GM18498 (cell line): ENCODE measurements at regions not wholly inside any gene's neighbourhood (a gene's known extent, or its start where the extent isn't known, plus 50 kb on each side); places are given as distances from the start of the nearest gene placed in this dataset.
"Not testable (repeated sequence)": the region's sequence is repeated elsewhere in the genome, so short reads cannot be mapped to it uniquely, and the experiment has no call there.

ENCODE experiments used
- ATAC-seq: cut with Tn5 transposase; IDR thresholded peaks from one replicate; pipeline ENCODE4 v1.9.1; 2021; ENCODE audit warnings: mild to moderate bottlenecking, moderate library complexity; ENCODE audit not compliant: unreplicated experiment

DNA sequence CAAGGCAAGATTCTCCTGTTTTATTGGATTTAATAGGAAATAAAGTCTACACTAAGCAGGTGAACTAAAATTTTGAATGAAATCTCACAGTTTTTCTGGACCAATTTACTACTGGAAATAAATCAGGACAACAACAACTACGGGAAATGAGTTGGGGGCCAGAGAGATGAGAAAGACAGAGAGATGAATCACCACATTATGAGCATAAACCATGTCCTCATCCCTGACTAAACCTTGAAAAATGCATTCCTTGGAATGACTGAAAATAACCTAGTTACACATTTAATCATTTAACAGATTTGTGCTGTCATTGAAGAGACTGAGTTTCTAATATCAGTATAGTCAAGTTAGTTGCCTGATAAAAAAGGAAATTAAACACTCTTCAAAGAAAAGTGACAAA is 608.4 kb upstream of the KCND2 start:
- no peak for ATAC-seq

DNA sequence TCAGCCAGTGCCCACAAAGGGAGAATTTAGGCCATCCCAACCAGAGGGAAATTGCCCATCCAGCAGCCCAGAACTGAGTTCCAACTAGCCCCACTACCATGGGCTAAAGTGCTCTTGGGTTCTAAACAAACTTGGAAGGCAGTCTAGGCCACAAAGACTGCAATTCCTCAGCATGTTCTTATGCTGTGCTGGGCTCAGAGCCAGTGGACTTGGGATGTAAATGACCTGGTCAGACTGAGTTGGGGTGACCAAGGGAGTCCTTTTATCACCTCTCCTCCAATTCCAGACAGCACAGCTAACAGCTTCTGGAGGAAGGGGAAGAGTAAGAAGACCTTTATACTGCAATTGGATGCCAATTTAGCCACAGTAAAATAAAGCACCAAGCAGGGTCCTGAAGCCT is 607.2 kb upstream of the KCND2 start:
- ATAC-seq = no peak

DNA sequence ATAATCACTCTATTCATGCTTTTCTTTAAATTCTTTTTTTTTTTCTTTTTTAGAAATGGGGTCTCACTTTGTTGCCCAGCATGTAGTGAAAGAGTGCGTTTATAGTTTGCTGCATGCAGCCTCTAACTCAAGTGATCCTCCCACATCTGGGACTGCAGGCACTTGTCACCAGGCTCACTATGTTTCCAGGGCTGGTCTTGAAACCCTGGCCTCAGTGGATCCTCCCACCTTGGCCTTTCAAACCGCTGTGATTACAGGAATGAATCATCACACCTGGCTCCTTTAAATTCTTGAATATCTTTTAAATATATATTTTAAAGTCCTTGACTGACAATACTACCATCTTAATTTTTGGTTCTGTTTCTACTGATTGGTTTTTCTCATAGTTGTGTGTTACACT is 591.6 kb upstream of the KCND2 start:
- no peak for ATAC-seq

DNA sequence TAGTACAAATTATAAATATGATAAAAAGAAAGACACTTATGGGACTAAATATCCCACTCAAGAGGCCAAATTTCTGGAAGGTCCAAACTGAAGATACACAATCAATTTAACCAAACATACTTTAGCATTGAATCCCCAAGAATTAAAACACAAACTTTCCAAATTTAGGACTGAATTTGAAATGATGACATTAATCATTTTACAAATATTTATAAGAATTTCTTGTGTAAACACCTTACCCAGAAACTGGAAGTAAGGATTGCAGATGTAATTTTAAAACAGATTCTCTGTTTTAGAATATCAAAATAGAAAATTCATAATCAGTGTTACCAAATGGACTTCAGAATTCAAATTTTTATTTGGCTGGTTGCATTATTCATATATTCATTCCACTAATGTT is 588.2 kb upstream of the KCND2 start:
- ATAC-seq = no peak

DNA sequence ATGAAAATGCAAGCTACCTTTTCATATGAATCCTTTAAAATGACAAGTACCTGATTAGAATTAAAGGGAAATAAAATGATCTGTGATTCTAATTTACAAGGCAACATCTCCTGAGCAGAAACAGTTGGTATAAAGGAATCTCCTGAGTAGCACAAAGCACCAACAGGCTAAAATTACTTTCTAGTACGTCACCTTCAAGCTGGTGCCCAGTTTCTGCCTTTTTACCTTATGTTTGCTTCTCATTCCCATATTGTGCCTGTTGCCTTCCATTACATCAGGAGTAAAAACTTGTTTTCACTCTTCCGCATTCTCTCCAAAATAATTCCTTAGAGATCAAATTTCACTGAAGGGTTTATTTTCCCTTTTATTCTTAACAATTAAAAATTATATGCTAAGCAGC is 587.1 kb upstream of the KCND2 start:
- ATAC-seq = no peak

DNA sequence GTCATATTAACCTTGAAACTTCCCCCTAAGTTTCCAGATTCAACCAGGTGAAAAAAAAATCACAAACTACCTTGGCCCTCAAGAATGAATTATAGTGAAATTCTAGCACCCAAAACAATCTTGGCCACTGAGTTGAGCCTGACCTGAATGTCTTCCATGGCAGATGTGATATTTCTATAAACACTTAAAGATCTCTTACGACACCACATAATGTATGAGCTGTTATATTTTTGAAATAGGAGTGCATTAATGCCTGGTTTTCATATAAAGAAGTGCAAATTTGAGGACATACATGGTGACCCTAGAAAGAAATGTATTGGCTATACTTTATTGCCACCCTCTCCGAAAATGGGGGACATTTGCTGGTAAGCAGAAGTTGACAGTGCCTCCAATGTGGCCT is 584.1 kb upstream of the KCND2 start:
- ATAC-seq = no peak

DNA sequence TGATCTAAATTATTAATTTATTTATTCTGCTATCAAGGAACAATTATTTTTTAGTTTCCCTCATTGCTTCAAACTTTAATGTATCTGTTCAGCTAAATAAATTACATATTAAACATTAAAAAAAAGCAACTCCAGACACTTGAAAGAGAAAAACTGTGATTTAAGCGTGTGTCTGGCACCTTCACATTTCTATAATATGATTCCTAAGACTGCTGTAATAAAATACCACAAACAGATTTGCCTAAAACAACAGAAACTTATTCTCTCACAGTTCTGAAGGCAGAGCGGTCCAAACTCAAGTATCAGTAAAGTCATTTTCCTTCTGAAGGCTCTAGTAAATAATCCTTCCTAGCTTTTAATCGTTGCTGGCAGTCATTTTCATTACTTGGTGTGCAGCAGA is 580.4 kb upstream of the KCND2 start:
- no peak for ATAC-seq

DNA sequence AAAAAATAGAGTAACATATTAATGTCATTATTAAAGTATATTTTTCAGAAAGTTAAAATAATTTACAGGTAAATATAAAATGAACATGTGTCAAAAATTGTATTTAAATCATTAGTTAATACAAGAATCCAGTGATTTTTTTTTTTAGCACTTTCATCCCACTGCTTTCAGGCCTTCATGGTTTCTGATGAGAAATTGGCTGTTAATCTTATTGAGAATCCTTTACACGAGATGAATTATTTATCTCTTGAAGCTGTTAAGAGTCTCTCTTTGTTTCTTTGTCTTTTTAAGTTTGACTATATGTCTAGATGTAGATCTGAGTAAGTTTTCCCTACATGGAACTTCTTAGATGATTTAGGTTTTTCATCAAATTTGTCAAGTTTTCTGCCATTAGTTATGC is 578.5 kb upstream of the KCND2 start:
- ATAC-seq = no peak

DNA sequence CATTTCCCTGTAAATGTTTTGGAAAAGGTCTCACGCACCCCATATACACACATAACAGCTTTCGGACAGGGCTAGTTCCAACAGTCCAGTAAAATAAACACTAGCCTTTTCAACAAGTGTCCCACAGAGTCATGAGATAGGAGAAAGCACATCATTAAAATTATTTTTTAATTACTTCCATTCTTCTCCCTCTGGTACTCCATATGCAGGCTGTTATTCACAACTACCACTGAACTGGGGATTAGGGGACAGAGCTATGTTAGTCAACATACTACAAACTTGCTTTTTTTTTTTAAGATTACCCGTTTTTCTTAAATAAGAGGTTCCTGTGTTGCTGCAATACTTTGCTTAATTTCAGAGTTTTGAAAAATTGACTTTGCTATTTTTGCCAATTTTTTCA is 576.6 kb upstream of the KCND2 start:
- no peak for ATAC-seq

DNA sequence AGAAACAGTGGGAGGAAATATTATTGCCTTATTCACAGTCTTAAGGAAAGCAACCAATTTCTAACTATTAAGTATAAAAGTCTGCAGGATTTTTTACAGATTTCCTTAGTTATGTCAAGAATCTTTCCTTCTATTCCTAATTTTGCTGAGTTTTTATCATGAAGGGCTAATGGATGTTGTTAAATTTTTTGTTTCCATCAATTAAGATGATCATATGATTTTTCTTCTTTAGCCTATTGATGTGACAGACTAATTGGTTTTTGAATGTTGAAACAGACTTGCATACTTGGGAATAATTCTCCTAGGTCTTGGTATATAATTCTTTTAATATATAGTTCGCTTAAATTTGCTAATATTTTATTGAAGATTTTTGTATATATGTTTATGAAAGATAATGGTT is 569.1 kb upstream of the KCND2 start:
- no peak for ATAC-seq

DNA sequence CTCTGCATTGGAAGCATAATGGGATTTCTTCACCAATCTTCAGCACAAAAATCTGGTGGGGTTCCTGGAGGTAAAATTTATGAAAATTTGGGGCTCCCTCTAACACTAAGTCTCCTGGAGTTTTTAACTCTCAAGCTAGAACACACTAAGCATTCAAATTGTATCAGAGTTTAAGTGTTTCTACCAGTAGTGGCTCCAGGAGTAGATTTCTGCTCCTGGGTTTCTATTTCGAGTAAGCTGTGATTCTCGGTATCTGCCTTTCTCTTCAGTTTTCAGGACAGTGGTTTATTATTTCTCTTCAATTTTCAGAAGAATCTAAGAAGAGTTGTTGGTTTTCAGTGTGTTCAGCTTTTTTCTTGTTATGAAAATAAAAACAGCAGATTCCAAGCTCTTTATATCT is 566.4 kb upstream of the KCND2 start:
- no peak for ATAC-seq

DNA sequence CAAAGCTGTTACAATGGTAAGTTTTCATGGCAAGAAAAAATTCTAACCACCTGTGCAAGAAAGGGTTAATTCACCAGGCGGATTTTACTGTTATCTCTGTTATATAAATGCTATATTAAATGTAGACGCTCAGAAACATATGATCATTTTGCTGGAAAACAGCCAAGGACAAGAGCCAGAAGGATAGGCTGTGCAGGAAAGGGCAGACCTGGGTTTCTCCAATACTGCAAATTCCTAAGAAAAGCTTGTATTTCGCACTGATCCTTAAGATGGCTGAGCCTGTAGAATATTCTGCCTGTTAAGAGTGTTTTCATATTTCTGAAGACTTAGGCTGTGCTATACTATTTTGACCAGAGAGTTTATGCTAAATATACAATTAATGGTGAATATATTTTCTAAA is 564.1 kb upstream of the KCND2 start:
- no peak for ATAC-seq

DNA sequence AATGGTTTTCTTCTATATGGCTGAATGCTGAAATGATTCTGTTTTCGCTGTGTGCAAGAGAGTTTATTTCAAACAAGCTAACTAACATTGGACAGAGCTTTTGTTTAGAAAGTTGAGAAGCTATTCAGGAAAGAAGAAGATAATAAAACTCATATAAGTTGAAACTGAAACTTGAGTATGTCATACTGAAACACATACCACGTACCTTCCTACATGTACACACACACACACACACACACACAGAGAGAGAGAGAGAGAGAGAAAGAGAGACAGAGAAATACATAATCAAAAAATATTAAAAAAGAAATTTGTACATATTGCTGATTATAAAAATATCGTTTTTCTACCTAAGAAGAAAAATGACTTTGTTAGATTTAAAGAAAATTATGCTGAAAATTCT is 561.9 kb upstream of the KCND2 start:
- ATAC-seq = peak; percentile 83

DNA sequence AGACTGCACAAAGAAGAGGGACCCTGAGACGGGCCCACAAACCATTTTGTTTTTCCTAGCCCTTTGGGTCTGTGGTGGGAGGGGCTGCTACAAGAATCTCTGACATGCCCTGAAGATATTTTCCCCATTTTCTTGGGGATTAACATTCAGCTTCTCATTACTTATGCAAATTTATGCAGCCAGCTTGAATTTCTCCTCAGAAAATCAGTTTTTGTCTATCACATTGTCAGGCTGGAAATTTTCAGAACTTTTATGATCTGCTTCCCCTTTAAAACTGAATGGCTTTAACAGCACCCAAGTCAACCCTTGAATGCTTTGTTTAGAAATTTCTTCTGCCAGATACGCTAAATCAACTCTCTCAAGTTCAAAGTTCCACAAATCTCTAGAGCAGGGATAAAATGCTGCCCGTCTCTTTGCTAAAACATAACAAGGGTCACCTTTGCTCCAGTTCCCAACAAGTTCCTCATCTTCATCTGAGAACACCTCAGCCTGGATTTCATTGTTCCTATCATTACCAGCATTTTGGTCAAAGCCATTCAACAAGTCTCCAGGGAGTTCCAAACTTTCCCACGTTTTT is 560.0 kb upstream of the KCND2 start:
- no peak for ATAC-seq

DNA sequence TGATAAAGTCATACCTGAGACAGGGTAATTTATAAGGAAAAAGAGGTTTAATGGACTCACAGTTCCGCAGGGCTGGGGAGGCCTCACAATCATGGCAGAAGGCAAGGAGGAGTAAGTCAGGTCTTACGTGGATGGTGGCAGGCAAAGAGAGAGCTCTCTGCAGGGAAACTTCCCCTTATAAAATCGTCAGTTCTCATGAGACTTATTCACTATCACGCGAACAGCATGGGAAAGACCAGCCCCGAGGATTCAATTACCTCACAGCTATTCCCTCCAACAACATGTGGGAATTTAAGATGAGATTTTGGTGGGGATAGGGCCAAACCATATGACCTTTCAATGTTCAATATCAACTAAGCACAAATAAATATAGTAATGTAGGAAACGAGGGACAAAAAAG is 559.4 kb upstream of the KCND2 start:
- ATAC-seq = no peak

DNA sequence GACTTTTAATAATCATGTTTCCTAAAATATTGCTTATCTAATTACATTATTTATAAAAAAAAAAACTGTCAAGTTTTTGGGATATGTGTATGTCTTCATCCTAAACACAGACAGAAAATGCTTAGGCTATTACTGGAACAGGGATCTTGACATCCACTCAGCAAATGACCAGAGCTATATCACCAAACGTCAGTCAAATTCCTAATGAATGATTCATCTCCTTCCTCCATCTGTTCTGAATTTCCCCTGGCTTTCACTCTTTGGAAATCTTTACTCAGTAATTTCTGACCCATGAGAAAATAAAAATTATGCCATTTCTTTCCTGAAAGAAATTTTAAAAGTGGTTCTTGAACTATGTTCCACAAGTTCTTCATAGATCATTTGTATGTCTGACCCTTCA is 552.4 kb upstream of the KCND2 start:
- no peak for ATAC-seq

DNA sequence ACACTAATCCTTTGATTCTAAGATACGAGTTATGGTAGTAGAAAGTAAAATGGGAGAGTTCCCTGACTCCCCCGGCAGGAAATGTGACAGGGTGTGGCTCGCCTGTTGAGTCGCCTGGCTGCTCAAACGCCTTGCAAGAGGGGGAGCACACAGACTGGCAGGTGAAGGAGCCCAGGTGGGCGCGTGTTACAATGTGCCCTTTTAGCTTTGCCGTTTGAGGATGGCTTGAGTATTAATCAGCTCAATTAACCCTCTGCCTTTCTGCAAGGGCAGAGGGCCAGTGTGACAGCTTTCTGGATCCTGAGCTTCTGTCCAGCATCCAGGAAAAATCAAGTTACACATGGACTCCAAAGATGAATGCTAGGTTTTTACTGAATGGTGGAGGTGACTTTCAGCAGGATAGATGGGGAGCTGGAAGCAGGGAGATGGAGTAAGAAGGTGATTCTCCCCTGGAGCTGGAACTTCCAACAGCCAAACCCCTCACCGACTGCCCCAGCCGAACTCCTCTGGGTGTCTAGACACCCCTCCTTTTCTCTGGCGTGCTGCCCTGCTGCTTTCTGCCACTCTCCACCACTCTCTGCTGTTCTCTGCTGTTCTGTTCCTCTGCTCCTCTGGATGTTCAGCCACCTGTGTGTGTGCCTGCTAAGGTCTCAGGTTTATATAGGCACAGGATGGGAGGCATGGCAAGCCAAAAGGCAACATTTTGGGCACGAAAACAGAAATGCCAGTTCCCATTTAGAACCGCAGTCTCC is 548.8 kb upstream of the KCND2 start:
- no peak for ATAC-seq

DNA sequence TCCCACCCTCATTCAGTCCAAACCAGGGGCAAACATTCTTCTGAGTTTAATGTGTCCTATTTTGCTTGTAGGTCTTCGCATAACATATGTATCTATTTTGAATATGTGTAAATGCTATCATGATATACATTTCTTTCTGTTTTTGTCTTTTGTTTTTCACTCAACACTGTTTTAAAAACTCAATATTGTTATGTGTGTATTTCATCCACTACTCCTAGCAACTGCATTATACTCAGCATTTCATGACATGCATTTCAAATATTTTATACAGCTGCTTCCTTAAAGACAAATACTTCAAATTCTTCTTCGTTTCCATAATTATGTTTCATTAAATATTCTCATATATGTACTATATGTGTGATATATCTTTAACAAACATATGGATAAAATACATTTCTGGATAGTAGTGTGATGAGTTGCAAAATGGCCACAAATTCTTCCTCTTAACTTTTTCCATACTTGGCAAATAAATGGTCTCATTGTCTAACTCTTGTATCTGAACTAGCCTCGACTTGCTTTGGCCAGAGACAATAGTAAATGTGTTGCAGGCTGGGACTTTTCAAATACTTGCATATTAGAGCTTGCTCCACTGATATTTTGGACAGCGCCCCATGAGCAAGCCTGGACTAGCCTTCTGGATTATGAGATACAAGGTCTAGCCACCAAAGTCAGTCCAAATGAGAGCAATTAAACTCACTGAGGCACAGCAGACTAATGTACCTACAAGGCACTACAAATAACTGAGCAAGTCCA is 539.7 kb upstream of the KCND2 start:
- no peak for ATAC-seq

DNA sequence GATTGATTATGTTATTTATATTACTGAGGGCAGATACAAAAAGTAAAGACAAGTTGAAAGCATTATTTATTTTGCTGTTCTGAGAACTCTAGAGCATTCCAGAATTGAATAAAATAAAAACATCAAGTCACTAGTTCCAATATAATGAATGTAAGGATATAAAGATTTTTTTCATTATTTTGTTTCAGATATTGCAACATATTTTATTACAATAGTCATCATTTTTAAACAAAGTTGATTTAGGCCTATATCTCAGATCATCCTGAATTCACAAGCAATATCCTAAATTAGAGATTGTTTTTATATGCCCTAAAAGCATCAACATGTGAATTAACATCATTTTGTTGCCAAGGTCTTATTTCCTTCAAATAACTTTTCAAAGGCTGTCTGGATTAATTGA is 535.6 kb upstream of the KCND2 start:
- ATAC-seq = no peak

DNA sequence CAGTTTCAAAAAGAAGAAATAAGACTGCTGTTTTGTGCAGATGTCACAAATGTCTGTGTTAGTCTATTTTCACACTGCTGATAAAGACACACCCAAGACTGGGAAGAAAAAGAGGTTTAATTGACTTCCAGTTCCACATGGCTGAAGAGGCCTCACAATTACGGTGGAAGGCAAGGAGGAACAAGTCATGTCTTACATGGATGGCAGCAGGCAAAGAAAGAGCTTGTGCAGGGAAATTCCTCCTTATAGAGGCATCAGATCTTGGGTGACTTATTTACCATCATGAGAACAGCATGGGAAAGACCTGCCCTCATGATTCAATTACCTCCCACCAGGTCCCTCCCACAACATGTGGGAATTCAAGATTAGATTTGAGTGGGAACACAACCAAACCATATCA is 527.7 kb upstream of the KCND2 start:
- ATAC-seq = not testable (repeated sequence)

DNA sequence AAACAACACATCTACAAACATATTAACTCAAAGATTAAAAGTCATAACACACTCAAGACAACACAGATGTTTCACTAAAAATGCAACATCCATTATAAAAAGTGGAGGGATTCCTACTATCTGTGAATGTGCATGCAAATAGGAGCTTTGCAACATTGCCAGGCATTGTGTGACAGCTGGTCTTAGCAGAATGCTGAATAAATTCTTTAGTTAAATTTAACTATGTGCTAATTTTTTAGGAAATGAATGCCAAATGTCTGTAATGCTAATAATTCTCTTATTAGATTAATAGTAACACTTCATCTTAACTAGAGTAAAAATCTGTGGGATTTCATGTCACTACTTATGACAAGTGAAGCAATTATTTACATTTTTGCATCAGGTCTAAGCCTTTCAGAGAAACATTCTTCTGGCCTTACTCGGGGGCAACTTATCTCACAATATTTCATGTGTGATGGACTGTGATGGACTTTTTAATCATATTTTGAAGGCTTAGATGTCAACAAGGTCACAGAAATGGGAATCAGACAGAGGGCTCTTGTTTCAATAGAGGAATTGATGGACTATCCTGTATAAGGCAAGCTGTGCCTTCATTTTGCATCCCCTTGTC is 524.6 kb upstream of the KCND2 start:
- ATAC-seq = no peak

DNA sequence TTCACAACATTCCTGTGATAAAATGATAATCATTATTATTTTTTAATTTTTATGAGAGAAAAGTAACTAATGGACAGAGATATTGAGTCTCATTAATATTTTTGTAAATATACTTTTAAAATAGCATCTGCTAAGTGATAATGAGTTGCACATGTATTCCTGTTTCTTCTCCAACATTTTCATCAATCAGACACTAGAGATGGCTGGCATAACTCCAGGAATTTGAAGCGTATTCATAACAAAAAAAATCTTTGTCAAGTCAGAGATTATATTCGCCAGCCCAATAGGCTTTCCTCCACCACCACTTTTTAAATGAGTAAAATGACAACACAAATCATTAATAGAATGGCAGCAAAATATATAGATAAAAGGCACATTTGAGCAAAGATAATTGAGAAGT is 524.0 kb upstream of the KCND2 start:
- ATAC-seq = no peak
